Vagina (tissue), 2 donors: ENCODE measurements at regions not wholly inside any gene's neighbourhood (a gene's known extent, or its start where the extent isn't known, plus 50 kb on each side); places are given as distances from the start of the nearest gene placed in this dataset.

Experiments
- DNase-seq, 2 donors: peaks; one replicate each; pipeline ENCODE4 v3.0.0-alpha.2; 2017; ENCODE audit errors: extremely low spot score in 2 of 2
- H3K27ac ChIP-seq: fragments of 200-600 bp; sonication (generic); one replicate; pipeline ENCODE4 v1.5.1; 2019
- H3K27me3 ChIP-seq: fragments of 200-600 bp; sonication (generic); one replicate; pipeline ENCODE4 v1.5.1; 2019
- H3K36me3 ChIP-seq, 2 donors: fragments of 200-600 bp; sonication (generic); one replicate each; pipeline ENCODE4 v1.5.1; 2017 to 2019
- H3K4me1 ChIP-seq: fragments of 200-600 bp; sonication (generic); one replicate; pipeline ENCODE4 v1.5.1; 2019
- H3K4me3 ChIP-seq, 2 donors: fragments of 200-600 bp; sonication (generic); 1 replicate in 1 of 2; 2 replicates in 1 of 2; pipeline ENCODE4 v1.5.1; 2016 to 2019
- H3K9me3 ChIP-seq: fragments of 200-600 bp; sonication (generic); one replicate; pipeline ENCODE4 v1.5.1; 2019
- CTCF ChIP-seq, 3 experiments: fragments of 450-650 bp in 2 of 3; fragments of 200-600 bp in 1 of 3; sonication (generic) in 1 of 3; IDR thresholded peaks; one replicate each; pipeline ENCODE4 v1.5.1; 2017 to 2019; ENCODE audit warnings: antibody characterized with exemption in 3 of 3, mild to moderate bottlenecking in 2 of 3, moderate library complexity in 2 of 3
- POLR2A ChIP-seq, 2 donors: fragments of 450-650 bp; IDR thresholded peaks; one replicate each; pipeline ENCODE4 v1.6.1; 2017; ENCODE audit warnings: antibody characterized with exemption in 2 of 2, mild to moderate bottlenecking in 2 of 2, moderate library complexity in 2 of 2
- POLR2AphosphoS5 ChIP-seq, 2 donors: sonication (generic); formaldehyde crosslinking; IDR thresholded peaks; one replicate each; pipeline ENCODE4 v1.9.0; 2017; ENCODE audit warnings: antibody characterized with exemption in 2 of 2, mild to moderate bottlenecking in 2 of 2, low read depth in 1 of 2; ENCODE audit not compliant: insufficient read depth in 1 of 2
- intact Hi-C: fragments of 100-400 bp; cut with DNase I; formaldehyde crosslinking; loops from one replicate; pipeline ENCODE4 v1.15.1; 2023

GRCh38 chr12:113698510-113698858, 226.8 kb upstream of the LHX5 start:
- H3K4me3 ChIP-seq = no peak overlapping the region
- no peaks in the 10 kb centered on the region for H3K27me3 ChIP-seq
- intact Hi-C loops = no loop called here
- H3K4me1 ChIP-seq = no peaks in the 10 kb centered on the region
- H3K27ac ChIP-seq = no peak overlapping the region
- H3K36me3 ChIP-seq = no peaks in the 10 kb centered on the region
- no peak for DNase-seq
- no peaks in the 10 kb centered on the region for H3K9me3 ChIP-seq
- TF ChIP-seq POLR2A (IDR thresholded peaks at IDR 0.05) (no peak), CTCF (IDR thresholded peaks at IDR 0.05) (no peak), POLR2AphosphoS5 (IDR thresholded peaks at IDR 0.05; ENCODE audit: insufficient read depth in 1 of 2, low read depth in 1 of 2) (no peak)

- intact Hi-C loops = no loop called here
- TF ChIP-seq POLR2AphosphoS5 (IDR thresholded peaks at IDR 0.05; ENCODE audit: insufficient read depth in 1 of 2, low read depth in 1 of 2) (no peak), POLR2A (IDR thresholded peaks at IDR 0.05) (no peak), CTCF (IDR thresholded peaks at IDR 0.05) (no peak)
- H3K27ac ChIP-seq = no peak overlapping the region
- no peaks in the 10 kb centered on the region for H3K9me3 ChIP-seq
- no peak overlapping the region for H3K4me3 ChIP-seq
- H3K4me1 ChIP-seq = no peaks in the 10 kb centered on the region
- DNase-seq = no peak
- H3K27me3 ChIP-seq = no peaks in the 10 kb centered on the region
- no peaks in the 10 kb centered on the region for H3K36me3 ChIP-seq
Measured at GRCh38 chr12:113697651-113698509, 226.2 kb upstream of the LHX5 start.

GRCh38 chr12:113697104-113697503, 225.4 kb upstream of the LHX5 start:
- Histone ChIP-seq H3K9me3 (no peaks in the 10 kb centered on the region), H3K4me3 (no peak overlapping the region), H3K36me3 (no peaks in the 10 kb centered on the region), H3K27me3 (no peaks in the 10 kb centered on the region), H3K27ac (no peak overlapping the region), H3K4me1 (no peaks in the 10 kb centered on the region)
- no peak for TF ChIP-seq CTCF (IDR thresholded peaks at IDR 0.05)
- no peak for TF ChIP-seq POLR2A (IDR thresholded peaks at IDR 0.05)
- no peak for TF ChIP-seq POLR2AphosphoS5 (IDR thresholded peaks at IDR 0.05; ENCODE audit: insufficient read depth in 1 of 2, low read depth in 1 of 2)
- intact Hi-C loops = no loop called here
- no peak for DNase-seq

GRCh38 chr12:113693693-113694092, 222.0 kb upstream of the LHX5 start:
- H3K4me3 ChIP-seq = no peak overlapping the region
- H3K9me3 ChIP-seq = no peaks in the 10 kb centered on the region
- no peak overlapping the region for H3K27ac ChIP-seq
- no peak for DNase-seq
- no peaks in the 10 kb centered on the region for H3K4me1 ChIP-seq
- intact Hi-C loops = no loop called here
- TF ChIP-seq POLR2A (IDR thresholded peaks at IDR 0.05) = no peak
- no peak for TF ChIP-seq POLR2AphosphoS5 (IDR thresholded peaks at IDR 0.05; ENCODE audit: insufficient read depth in 1 of 2, low read depth in 1 of 2)
- TF ChIP-seq CTCF (IDR thresholded peaks at IDR 0.05) = no peak
- H3K27me3 ChIP-seq = no peaks in the 10 kb centered on the region
- H3K36me3 ChIP-seq = no peaks in the 10 kb centered on the region

GRCh38 chr12:113689047-113689610, 217.5 kb upstream of the LHX5 start:
- Histone ChIP-seq H3K27ac (no peak overlapping the region), H3K4me1 (no peaks in the 10 kb centered on the region), H3K9me3 (no peaks in the 10 kb centered on the region), H3K4me3 (no peak overlapping the region), H3K27me3 (no peaks in the 10 kb centered on the region), H3K36me3 (no peaks in the 10 kb centered on the region)
- intact Hi-C loops = no loop called here
- TF ChIP-seq POLR2AphosphoS5 (IDR thresholded peaks at IDR 0.05; ENCODE audit: insufficient read depth in 1 of 2, low read depth in 1 of 2) (no peak), CTCF (IDR thresholded peaks at IDR 0.05) (no peak), POLR2A (IDR thresholded peaks at IDR 0.05) (no peak)
- no peak for DNase-seq
